Trophoblast cell (in vitro differentiated cells and primary cell): ENCODE measurements at regions not wholly inside any gene's neighbourhood (a gene's known extent, or its start where the extent isn't known, plus 50 kb on each side); places are given as distances from the start of the nearest gene placed in this dataset.

ENCODE experiments used
- DNase-seq, 2 donors: peaks; one replicate each; pipeline ENCODE4 v3.0.0-alpha.2; 2016
- H2AFZ ChIP-seq: 2 replicates; pipeline ENCODE4 v1.6.1; 2013; ENCODE audit warnings: low read length, moderate library complexity, mild to moderate bottlenecking; ENCODE audit not compliant: insufficient read depth, poor library complexity
- H2AK5ac ChIP-seq: 2 replicates; pipeline ENCODE4 v1.6.1; 2013; ENCODE audit warnings: mild to moderate bottlenecking, low read length
- H2BK120ac ChIP-seq: 2 replicates; pipeline ENCODE4 v1.6.1; 2013; ENCODE audit warnings: low read length, mild to moderate bottlenecking, moderate library complexity; ENCODE audit not compliant: insufficient read depth, poor library complexity
- H2BK12ac ChIP-seq: 2 replicates; pipeline ENCODE4 v1.6.1; 2013; ENCODE audit warnings: mild to moderate bottlenecking, low read length, moderate library complexity
- H2BK5ac ChIP-seq: 2 replicates; pipeline ENCODE4 v1.6.1; 2013; ENCODE audit warnings: low read length, low read depth, moderate library complexity, mild to moderate bottlenecking; ENCODE audit not compliant: poor library complexity
- H3K14ac ChIP-seq: 2 replicates; pipeline ENCODE4 v1.6.1; 2013; ENCODE audit warnings: mild to moderate bottlenecking, low read length
- H3K18ac ChIP-seq: 2 replicates; pipeline ENCODE4 v1.6.1; 2013; ENCODE audit warnings: mild to moderate bottlenecking, low read length
- H3K23ac ChIP-seq: 2 replicates; pipeline ENCODE4 v1.6.1; 2013; ENCODE audit warnings: low read length
- H3K27ac ChIP-seq: 2 replicates; pipeline ENCODE4 v1.5.1; 2013; ENCODE audit warnings: low read depth, mild to moderate bottlenecking, inconsistent platforms, low read length, moderate library complexity
- H3K27me3 ChIP-seq: 2 replicates; pipeline ENCODE4 v1.6.1; 2013; ENCODE audit warnings: inconsistent platforms, mild to moderate bottlenecking, low read length, moderate library complexity; ENCODE audit not compliant: insufficient read depth
- H3K36me3 ChIP-seq, 2 experiments: 1 replicate in 1 of 2; 2 replicates in 1 of 2; pipeline ENCODE4 v1.6.1; 2013; ENCODE audit warnings: low read length in 2 of 2, mild to moderate bottlenecking in 2 of 2, moderate library complexity in 1 of 2; ENCODE audit not compliant: insufficient read depth in 2 of 2, control insufficient read depth in 1 of 2
- H3K4ac ChIP-seq: 2 replicates; pipeline ENCODE4 v1.6.1; 2013; ENCODE audit warnings: low read depth, mild to moderate bottlenecking, low read length, moderate library complexity
- H3K4me1 ChIP-seq, 2 experiments: 1 replicate in 1 of 2; 2 replicates in 1 of 2; pipeline ENCODE4 v1.6.1; 2013; ENCODE audit warnings: low read length in 2 of 2, mild to moderate bottlenecking in 2 of 2, moderate library complexity in 1 of 2; ENCODE audit not compliant: insufficient read depth in 2 of 2, control insufficient read depth in 1 of 2
- H3K4me2 ChIP-seq: 2 replicates; pipeline ENCODE4 v1.6.1; 2013; ENCODE audit warnings: inconsistent platforms, mild to moderate bottlenecking, low read length, moderate library complexity
- H3K4me3 ChIP-seq: 2 replicates; pipeline ENCODE4 v1.5.1; 2013; ENCODE audit warnings: mild to moderate bottlenecking, low read depth, low read length, inconsistent platforms
- H3K79me1 ChIP-seq: one replicate; pipeline ENCODE4 v1.6.1; 2013; ENCODE audit warnings: low read length
- H3K79me2 ChIP-seq: 2 replicates; pipeline ENCODE4 v1.6.1; 2013; ENCODE audit warnings: low read length, mild to moderate bottlenecking; ENCODE audit not compliant: control insufficient read depth, insufficient read depth, poor library complexity
- H3K9ac ChIP-seq: 2 replicates; pipeline ENCODE4 v1.6.1; 2013; ENCODE audit warnings: mild to moderate bottlenecking, low read length
- H3K9me3 ChIP-seq: 2 replicates; pipeline ENCODE4 v1.6.1; 2013; ENCODE audit warnings: low read depth, mild to moderate bottlenecking, control low read depth, inconsistent platforms, low read length; ENCODE audit not compliant: insufficient read depth
- H4K12ac ChIP-seq: 2 replicates; pipeline ENCODE4 v1.6.1; 2013; ENCODE audit warnings: low read depth, mild to moderate bottlenecking, low read length, moderate library complexity
- H4K8ac ChIP-seq: 2 replicates; pipeline ENCODE4 v1.6.1; 2013; ENCODE audit warnings: low read depth, mild to moderate bottlenecking, low read length, moderate library complexity
- H4K91ac ChIP-seq: one replicate; pipeline ENCODE4 v1.6.1; 2013; ENCODE audit warnings: low read depth, mild to moderate bottlenecking, low read length, moderate library complexity
- WGBS: extraction: QIAGEN DNeasy Blood & Tissue Kit; methylation state at CpG from one replicate; pipeline ENCODE4 v1.1.7; 2013; ENCODE audit warnings: missing lambda C conversion rate; ENCODE audit not compliant: insufficient read length, insufficient coverage; ENCODE audit errors: extremely low coverage; 5-methylcytosine and 5-hydroxymethylcytosine counted together

GRCh38 chr1:84745857-84746256, 55.6 kb upstream of the SSX2IP start:
- Histone ChIP-seq H3K36me3 (no peaks in the 10 kb centered on the region), H2BK120ac (no peak overlapping the region), H3K23ac (no peak overlapping the region), H3K4me2 (no peak overlapping the region), H3K27ac (no peak overlapping the region), H3K14ac (no peak overlapping the region), H3K9me3 (no peaks in the 10 kb centered on the region), H4K8ac (no peak overlapping the region), H3K4me1 (no peaks in the 10 kb centered on the region), H3K79me1 (peaks cover 2% of the 10 kb centered on the region), H2BK12ac (no peak overlapping the region), H3K27me3 (no peaks in the 10 kb centered on the region), H2AFZ (no peak overlapping the region), H3K79me2 (no peaks in the 10 kb centered on the region), H2BK5ac (no peak overlapping the region), H4K12ac (no peak overlapping the region), H3K4ac (no peak overlapping the region), H3K9ac (no peak overlapping the region), H2AK5ac (no peak overlapping the region), H4K91ac (no peak overlapping the region), H3K4me3 (no peak overlapping the region), H3K18ac (no peak overlapping the region)
- DNase-seq, result no peak
- WGBS, result no CpG with 5 or more reads among the region's 2 CpGs

- Histone ChIP-seq H3K23ac (no peak overlapping the region), H3K4ac (no peak overlapping the region), H2AK5ac (no peak overlapping the region), H4K12ac (no peak overlapping the region), H3K27me3 (no peaks in the 10 kb centered on the region), H3K36me3 (no peaks in the 10 kb centered on the region), H3K9ac (no peak overlapping the region), H3K4me3 (no peak overlapping the region), H3K18ac (no peak overlapping the region), H2BK5ac (no peak overlapping the region), H2BK120ac (no peak overlapping the region), H4K8ac (no peak overlapping the region), H3K27ac (no peak overlapping the region), H4K91ac (no peak overlapping the region), H3K9me3 (no peaks in the 10 kb centered on the region), H2AFZ (no peak overlapping the region), H3K79me1 (peaks cover 3% of the 10 kb centered on the region), H2BK12ac (no peak overlapping the region), H3K4me1 (no peaks in the 10 kb centered on the region), H3K14ac (no peak overlapping the region), H3K4me2 (no peak overlapping the region), H3K79me2 (no peaks in the 10 kb centered on the region)
- no CpG with 5 or more reads among the region's 3 CpGs for WGBS
- DNase-seq, result no peak
Observed at GRCh38 chr1:84743896-84744295, 53.6 kb upstream of the SSX2IP start.

GRCh38 chr1:84742653-84743052, 52.4 kb upstream of the SSX2IP start:
- H3K23ac ChIP-seq, result no peak overlapping the region
- H3K14ac ChIP-seq, result no peak overlapping the region
- H3K4me3 ChIP-seq, result no peak overlapping the region
- no peak for DNase-seq
- no peaks in the 10 kb centered on the region for H3K79me2 ChIP-seq
- no peak overlapping the region for H3K27ac ChIP-seq
- H3K79me1 ChIP-seq, result peaks cover 5% of the 10 kb centered on the region
- H2AFZ ChIP-seq, result no peak overlapping the region
- H2BK12ac ChIP-seq, result peak overlapping the region; percentile 67
- no peaks in the 10 kb centered on the region for H3K27me3 ChIP-seq
- H2AK5ac ChIP-seq, result no peak overlapping the region
- H3K4me1 ChIP-seq, result no peaks in the 10 kb centered on the region
- no peak overlapping the region for H3K9ac ChIP-seq
- no peaks in the 10 kb centered on the region for H3K36me3 ChIP-seq
- peak overlapping the region; percentile 48 for H4K91ac ChIP-seq
- H4K8ac ChIP-seq, result no peak overlapping the region
- H4K12ac ChIP-seq, result no peak overlapping the region
- H3K4ac ChIP-seq, result no peak overlapping the region
- H2BK5ac ChIP-seq, result no peak overlapping the region
- no peaks in the 10 kb centered on the region for H3K9me3 ChIP-seq
- no peak overlapping the region for H2BK120ac ChIP-seq
- H3K18ac ChIP-seq, result no peak overlapping the region
- WGBS, result no CpG with 5 or more reads among the region's 1 CpG
- no peak overlapping the region for H3K4me2 ChIP-seq

- Histone ChIP-seq H2BK120ac (no peak overlapping the region), H4K12ac (no peak overlapping the region), H3K4me1 (peaks cover under 1% of the 10 kb centered on the region in 2 experiments), H3K79me1 (peaks cover 5% of the 10 kb centered on the region), H4K91ac (no peak overlapping the region), H3K9ac (no peak overlapping the region), H3K36me3 (no peaks in the 10 kb centered on the region), H2BK5ac (no peak overlapping the region), H2BK12ac (peak overlapping the region; percentile 0), H4K8ac (no peak overlapping the region), H3K4ac (no peak overlapping the region), H3K23ac (no peak overlapping the region), H3K18ac (no peak overlapping the region), H3K27me3 (no peaks in the 10 kb centered on the region), H2AFZ (no peak overlapping the region), H3K4me2 (no peak overlapping the region), H3K27ac (no peak overlapping the region), H3K14ac (no peak overlapping the region), H3K9me3 (no peaks in the 10 kb centered on the region), H2AK5ac (no peak overlapping the region), H3K79me2 (no peaks in the 10 kb centered on the region), H3K4me3 (no peak overlapping the region)
- WGBS, result no CpG with 5 or more reads among the region's 2 CpGs
- DNase-seq, result no peak
Observed at GRCh38 chr1:84740050-84740714, 49.9 kb upstream of the SSX2IP start.
